ENCODE measurements at regions not wholly inside any gene's neighbourhood (a gene's known extent, or its start where the extent isn't known, plus 50 kb on each side); places are given as distances from the start of the nearest gene placed in this dataset.

- H3K27me3 Mint-ChIP-seq = peaks cover 3% of the 10 kb centered on the region
- no peak overlapping the region for H3K27ac Mint-ChIP-seq
- H3K4me1 Mint-ChIP-seq (ENCODE audit: low read depth) = peaks cover 49% of the 10 kb centered on the region
- H3K4me3 Mint-ChIP-seq (ENCODE audit: low read depth) = no peak overlapping the region
- peaks cover 3% of the 10 kb centered on the region for H3K9me3 Mint-ChIP-seq (ENCODE audit: low read depth)
- no peaks in the 10 kb centered on the region for H3K36me3 Mint-ChIP-seq (ENCODE audit: insufficient read depth)
- no peak for DNase-seq (ENCODE audit: low spot score, unreplicated experiment)
- no peak for TF ChIP-seq CTCF (IDR thresholded peaks at IDR 0.05; ENCODE audit: unreplicated experiment)
These were observed 789.0 kb upstream of the RAB6C start for GRCh38 chr2:129190494-129190893.

- no peak for DNase-seq (ENCODE audit: low spot score, unreplicated experiment)
- Mint-ChIP-seq H3K27me3 (peaks cover 3% of the 10 kb centered on the region), H3K4me1 (ENCODE audit: low read depth) (peaks cover 49% of the 10 kb centered on the region), H3K27ac (peak overlapping the region; percentile 92), H3K4me3 (ENCODE audit: low read depth) (no peak overlapping the region), H3K9me3 (ENCODE audit: low read depth) (peaks cover 3% of the 10 kb centered on the region), H3K36me3 (ENCODE audit: insufficient read depth) (no peaks in the 10 kb centered on the region)
- TF ChIP-seq CTCF (IDR thresholded peaks at IDR 0.05; ENCODE audit: unreplicated experiment) = no peak
These were observed 787.9 kb upstream of the RAB6C start for GRCh38 chr2:129191530-129191929.

- Mint-ChIP-seq H3K4me3 (ENCODE audit: low read depth) (no peak overlapping the region), H3K27me3 (peaks cover 3% of the 10 kb centered on the region), H3K4me1 (ENCODE audit: low read depth) (peaks cover 49% of the 10 kb centered on the region), H3K27ac (peak overlapping the region; percentile 30), H3K9me3 (ENCODE audit: low read depth) (peaks cover 3% of the 10 kb centered on the region), H3K36me3 (ENCODE audit: insufficient read depth) (no peaks in the 10 kb centered on the region)
- DNase-seq (ENCODE audit: low spot score, unreplicated experiment) = no peak
- no peak for TF ChIP-seq CTCF (IDR thresholded peaks at IDR 0.05; ENCODE audit: unreplicated experiment)
These were observed 787.3 kb upstream of the RAB6C start for GRCh38 chr2:129192117-129192516.

- Mint-ChIP-seq H3K36me3 (ENCODE audit: insufficient read depth) (no peaks in the 10 kb centered on the region), H3K27me3 (peaks cover 3% of the 10 kb centered on the region), H3K27ac (peak overlapping the region; percentile 90), H3K4me1 (ENCODE audit: low read depth) (peaks cover 45% of the 10 kb centered on the region), H3K4me3 (ENCODE audit: low read depth) (no peak overlapping the region), H3K9me3 (ENCODE audit: low read depth) (peaks cover 3% of the 10 kb centered on the region)
- no peak for TF ChIP-seq CTCF (IDR thresholded peaks at IDR 0.05; ENCODE audit: unreplicated experiment)
- no peak for DNase-seq (ENCODE audit: low spot score, unreplicated experiment)
These were observed 786.6 kb upstream of the RAB6C start for GRCh38 chr2:129192841-129193253.

DNA sequence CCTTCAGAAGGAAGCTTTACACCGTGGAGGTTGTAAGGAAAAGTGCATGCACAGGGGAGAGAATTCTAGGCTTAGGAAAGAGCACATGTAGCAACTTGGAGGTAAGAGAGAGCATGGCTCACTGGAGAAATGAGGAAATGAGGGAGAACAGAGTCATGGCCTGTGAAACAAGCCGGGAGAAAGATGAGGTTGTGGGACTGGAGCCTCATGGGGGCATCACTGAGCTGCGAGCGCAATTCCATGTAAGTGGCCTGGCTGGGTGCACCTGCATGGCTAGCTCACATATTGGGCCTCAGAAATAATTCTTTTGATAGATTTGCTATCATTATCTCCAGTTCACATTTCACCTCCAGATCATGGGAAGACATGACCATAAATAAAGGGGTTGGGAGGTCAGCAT lies 785.5 kb upstream of the RAB6C start:
- Mint-ChIP-seq H3K4me3 (ENCODE audit: low read depth) (no peak overlapping the region), H3K9me3 (ENCODE audit: low read depth) (no peaks in the 10 kb centered on the region), H3K4me1 (ENCODE audit: low read depth) (peaks cover 43% of the 10 kb centered on the region), H3K36me3 (ENCODE audit: insufficient read depth) (no peaks in the 10 kb centered on the region), H3K27ac (peak overlapping the region; percentile 90), H3K27me3 (no peaks in the 10 kb centered on the region)
- TF ChIP-seq CTCF (IDR thresholded peaks at IDR 0.05; ENCODE audit: unreplicated experiment) = no peak
- DNase-seq (ENCODE audit: low spot score, unreplicated experiment) = no peak
